Right lobe of liver (tissue), 4 donors: ENCODE measurements at regions not wholly inside any gene's neighbourhood (a gene's known extent, or its start where the extent isn't known, plus 50 kb on each side); places are given as distances from the start of the nearest gene placed in this dataset.

ENCODE experiments used
- CTCF ChIP-seq, 4 donors: fragments of 200-600 bp in 3 of 4; fragments of 450-650 bp in 1 of 4; IDR thresholded peaks; one replicate each; pipeline versions ENCODE4 v1.5.1 to v1.8.0; 2016 to 2022; ENCODE audit warnings: antibody characterized with exemption in 4 of 4, mild to moderate bottlenecking in 2 of 4
- POLR2A ChIP-seq: fragments of 450-650 bp; IDR thresholded peaks from one replicate; pipeline ENCODE4 v1.6.1; 2017; ENCODE audit warnings: antibody characterized with exemption, mild to moderate bottlenecking
- donor health status: DM: no; HTN: no; CAD: no.
- donor health status: DM: no; HTN: no; CAD: no.
- donor health status: DM: no; HTN: yes; CAD: no.

- no peak for TF ChIP-seq CTCF (IDR thresholded peaks at IDR 0.05)
- TF ChIP-seq POLR2A, result no peak
Observed at GRCh38 chr10:114758331-114758730, 63.2 kb upstream of the FHIP2A start.
